NCI-H748 treated with DMSO at 0.1 percent for 48 hours (cell line): ENCODE measurements at regions not wholly inside any gene's neighbourhood (a gene's known extent, or its start where the extent isn't known, plus 50 kb on each side); places are given as distances from the start of the nearest gene placed in this dataset.

ENCODE experiments used
- DNase-seq: peaks from one replicate; lab custom pipeline; 2025; lab: John Stamatoyannopoulos, UW

- DNase-seq: no peak
These were observed 50.8 kb upstream of the SLC36A4 start for GRCh38 chr11:93248602-93249001.

- DNase-seq: no peak
These were observed 51.8 kb upstream of the SLC36A4 start for GRCh38 chr11:93249459-93250220.

GRCh38 chr11:93250326-93250725 lies 52.5 kb upstream of the SLC36A4 start:
- DNase-seq: no peak

GRCh38 chr11:93251922-93252321 lies 54.1 kb upstream of the SLC36A4 start:
- no peak for DNase-seq

GRCh38 chr11:93253111-93253510 lies 55.3 kb upstream of the SLC36A4 start:
- no peak for DNase-seq

GRCh38 chr11:93256623-93257022 lies 58.8 kb upstream of the SLC36A4 start:
- no peak for DNase-seq

GRCh38 chr11:93267383-93267782 lies 63.2 kb upstream of the DEUP1 start:
- DNase-seq: no peak

GRCh38 chr11:93268287-93269040 lies 62.1 kb upstream of the DEUP1 start:
- DNase-seq: no peak

- DNase-seq: no peak
These were observed 58.9 kb upstream of the DEUP1 start for GRCh38 chr11:93271596-93271995.

GRCh38 chr11:93274851-93275250 lies 55.7 kb upstream of the DEUP1 start:
- no peak for DNase-seq

- no peak for DNase-seq
These were observed 51.6 kb upstream of the DEUP1 start for GRCh38 chr11:93278976-93279375.

GRCh38 chr11:93279851-93280347 lies 50.6 kb upstream of the DEUP1 start:
- peak; percentile 63 for DNase-seq
